Spleen (tissue), 11 donors: ENCODE measurements at regions not wholly inside any gene's neighbourhood (a gene's known extent, or its start where the extent isn't known, plus 50 kb on each side); places are given as distances from the start of the nearest gene placed in this dataset.

Source experiments
- DNase-seq: peaks from one replicate; pipeline ENCODE4 v3.0.0-alpha.2; 2020
- H3K27ac ChIP-seq, 8 donors: fragments of 200-600 bp; sonication (generic) in 7 of 8; 1 replicate in 4 of 8; 2 replicates in 4 of 8; pipeline versions ENCODE4 v1.5.0 to v1.8.0; 2016 to 2021; ENCODE audit warnings: inconsistent platforms in 4 of 8, mild to moderate bottlenecking in 4 of 8, moderate library complexity in 1 of 8
- H3K27me3 ChIP-seq, 7 donors: fragments of 200-600 bp; sonication (generic) in 6 of 7; replicated peaks in 1 of 7; 1 replicate in 4 of 7; 2 replicates in 3 of 7; pipeline versions ENCODE4 v1.5.0 to v1.8.0; 2016 to 2021; ENCODE audit warnings: inconsistent platforms in 3 of 7, mild to moderate bottlenecking in 1 of 7
- H3K36me3 ChIP-seq, 6 donors: fragments of 200-600 bp; sonication (generic) in 5 of 6; 1 replicate in 4 of 6; 2 replicates in 2 of 6; pipeline versions ENCODE4 v1.5.0 to v1.8.0; 2016 to 2021; ENCODE audit warnings: inconsistent platforms in 2 of 6
- H3K4me1 ChIP-seq, 6 donors: fragments of 200-600 bp; sonication (generic) in 5 of 6; 1 replicate in 3 of 6; 2 replicates in 3 of 6; pipeline versions ENCODE4 v1.5.0 to v1.8.0; 2016 to 2021; ENCODE audit warnings: inconsistent platforms in 3 of 6
- H3K4me3 ChIP-seq, 8 donors: fragments of 200-600 bp; sonication (generic) in 7 of 8; 1 replicate in 4 of 8; 2 replicates in 4 of 8; pipeline versions ENCODE4 v1.5.0 to v1.8.0; 2016 to 2021; ENCODE audit warnings: inconsistent platforms in 4 of 8, mild to moderate bottlenecking in 4 of 8, moderate library complexity in 2 of 8
- H3K9me3 ChIP-seq, 8 donors: fragments of 200-600 bp; sonication (generic) in 7 of 8; 1 replicate in 4 of 8; 2 replicates in 4 of 8; pipeline versions ENCODE4 v1.5.0 to v1.8.0; 2016 to 2021; ENCODE audit warnings: inconsistent platforms in 4 of 8
- POLR2A ChIP-seq, 3 donors: fragments of 450-650 bp; IDR thresholded peaks; one replicate each; pipeline ENCODE4 v1.5.1; 2017; ENCODE audit warnings: antibody characterized with exemption in 3 of 3, mild to moderate bottlenecking in 1 of 3
- POLR2AphosphoS5 ChIP-seq, 3 donors: sonication (generic); formaldehyde crosslinking; IDR thresholded peaks; one replicate each; pipeline ENCODE4 v1.5.1; 2017; ENCODE audit warnings: antibody characterized with exemption in 3 of 3
- WGBS, 5 donors: extraction: QIAGEN DNeasy Blood & Tissue Kit in 3 of 5; methylation state at CpG; one replicate each; pipeline versions ENCODE4 v1.1.5 to v1.1.7; 2013 to 2018; 5-methylcytosine and 5-hydroxymethylcytosine counted together
- intact Hi-C: fragments of 100-400 bp; cut with DNase I; formaldehyde crosslinking; loops from one replicate; pipeline ENCODE4 v1.15.0; 2023; ENCODE audit warnings: low total_unique reads
- TF ChIP-seq, protein P1 (sequence below), 11 experiments: fragments of 200-600 bp in 7 of 11; fragments of 450-650 bp in 4 of 11; sonication (generic) in 4 of 11; IDR thresholded peaks in 8 of 11; conservative IDR thresholded peaks in 3 of 11; 1 replicate in 7 of 11; 2 replicates in 4 of 11; pipeline versions ENCODE4 v1.4.0 to v1.8.0; 2016 to 2021; ENCODE audit warnings: antibody characterized with exemption in 11 of 11, inconsistent platforms in 4 of 11, mild to moderate bottlenecking in 1 of 11
- donor health status: healthy with polysubstance abuse.
- donor health status: DM: no; HTN: no; CAD: no; lungs with moderate emphysema.
- donor health status: DM: no; HTN: no; CAD: no.
- donor health status: Bipolar disorder and iron deficiency.
- donor health status: healthy.
- donor health status: DM: no; HTN: no; CAD: no.
- donor health status: DM: yes; HTN: yes; CAD: no.

DNA sequence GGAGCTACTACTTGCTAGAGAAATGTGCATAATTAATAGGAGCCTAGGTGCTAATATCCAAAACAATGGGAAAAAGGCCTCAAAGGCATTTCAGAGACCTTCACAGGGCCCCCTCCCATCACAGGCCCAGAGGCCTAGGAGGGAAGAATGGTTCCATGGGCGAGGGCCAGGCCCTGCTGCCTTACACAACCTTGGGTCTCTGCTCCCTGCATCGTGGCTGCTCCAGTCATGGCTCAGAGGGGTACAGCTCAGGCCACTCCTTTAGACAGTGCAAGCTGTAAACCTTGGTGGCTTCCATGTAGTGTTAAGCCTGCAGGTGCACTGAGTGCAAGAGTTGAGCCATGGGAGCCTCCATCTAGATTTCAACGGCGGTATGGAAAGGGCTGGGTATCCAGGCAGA, 429.2 kb downstream of the FIGN start:
- 84 to 90% (median 86%) methylated on average over 4 of the region's 4 CpGs for WGBS, 5 donors
- intact Hi-C loops = no loop called here
- peaks cover 0 to 23% (median 11%) of the 10 kb centered on the region in 8 donors for H3K9me3 ChIP-seq
- no peak overlapping the region for H3K27ac ChIP-seq
- H3K4me1 ChIP-seq = no peaks in the 10 kb centered on the region
- no peaks in the 10 kb centered on the region for H3K36me3 ChIP-seq
- H3K27me3 ChIP-seq = no peaks in the 10 kb centered on the region
- no peak overlapping the region for H3K4me3 ChIP-seq
- TF ChIP-seq POLR2A (IDR thresholded peaks at IDR 0.05) (no peak), POLR2AphosphoS5 (IDR thresholded peaks at IDR 0.05) (no peak)
- TF ChIP-seq, protein P1, sequence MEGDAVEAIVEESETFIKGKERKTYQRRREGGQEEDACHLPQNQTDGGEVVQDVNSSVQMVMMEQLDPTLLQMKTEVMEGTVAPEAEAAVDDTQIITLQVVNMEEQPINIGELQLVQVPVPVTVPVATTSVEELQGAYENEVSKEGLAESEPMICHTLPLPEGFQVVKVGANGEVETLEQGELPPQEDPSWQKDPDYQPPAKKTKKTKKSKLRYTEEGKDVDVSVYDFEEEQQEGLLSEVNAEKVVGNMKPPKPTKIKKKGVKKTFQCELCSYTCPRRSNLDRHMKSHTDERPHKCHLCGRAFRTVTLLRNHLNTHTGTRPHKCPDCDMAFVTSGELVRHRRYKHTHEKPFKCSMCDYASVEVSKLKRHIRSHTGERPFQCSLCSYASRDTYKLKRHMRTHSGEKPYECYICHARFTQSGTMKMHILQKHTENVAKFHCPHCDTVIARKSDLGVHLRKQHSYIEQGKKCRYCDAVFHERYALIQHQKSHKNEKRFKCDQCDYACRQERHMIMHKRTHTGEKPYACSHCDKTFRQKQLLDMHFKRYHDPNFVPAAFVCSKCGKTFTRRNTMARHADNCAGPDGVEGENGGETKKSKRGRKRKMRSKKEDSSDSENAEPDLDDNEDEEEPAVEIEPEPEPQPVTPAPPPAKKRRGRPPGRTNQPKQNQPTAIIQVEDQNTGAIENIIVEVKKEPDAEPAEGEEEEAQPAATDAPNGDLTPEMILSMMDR (IDR thresholded peaks at IDR 0.05 in 8 of 11, conservative IDR thresholded peaks at IDR 0.05 in 3 of 11) = no peak
- DNase-seq = no peak

DNA sequence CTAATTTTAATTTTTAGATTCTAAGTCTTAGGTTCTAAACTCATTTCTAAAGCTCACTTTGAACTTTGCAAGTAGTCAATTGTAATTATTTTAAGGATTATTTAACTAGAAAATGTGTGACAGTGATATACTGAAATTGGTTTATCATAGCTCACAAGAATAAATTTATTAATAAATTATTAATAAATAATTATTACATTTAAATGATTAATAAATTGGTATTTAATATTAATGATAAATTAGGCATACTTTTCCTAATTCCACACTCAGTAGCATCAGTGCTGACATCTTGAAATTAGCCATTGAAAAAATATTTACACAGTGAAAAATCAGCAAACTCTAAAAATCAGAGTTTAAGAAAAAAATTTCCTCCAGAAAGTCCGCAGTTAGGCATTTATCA, 433.7 kb downstream of the FIGN start:
- no peaks in the 10 kb centered on the region for H3K36me3 ChIP-seq
- intact Hi-C loops = no loop called here
- no peaks in the 10 kb centered on the region for H3K27me3 ChIP-seq
- 85 to 94% (median 89%) methylated on average over 1 of the region's 1 CpG for WGBS, 5 donors
- no peak overlapping the region for H3K4me3 ChIP-seq
- H3K27ac ChIP-seq = no peak overlapping the region
- H3K4me1 ChIP-seq = no peaks in the 10 kb centered on the region
- peaks cover 0 to 19% (median 8%) of the 10 kb centered on the region in 8 donors for H3K9me3 ChIP-seq
- TF ChIP-seq POLR2AphosphoS5 (IDR thresholded peaks at IDR 0.05) (no peak), POLR2A (IDR thresholded peaks at IDR 0.05) (no peak)
- TF ChIP-seq, protein P1 (IDR thresholded peaks at IDR 0.05 in 8 of 11, conservative IDR thresholded peaks at IDR 0.05 in 3 of 11) = no peak
- no peak for DNase-seq

DNA sequence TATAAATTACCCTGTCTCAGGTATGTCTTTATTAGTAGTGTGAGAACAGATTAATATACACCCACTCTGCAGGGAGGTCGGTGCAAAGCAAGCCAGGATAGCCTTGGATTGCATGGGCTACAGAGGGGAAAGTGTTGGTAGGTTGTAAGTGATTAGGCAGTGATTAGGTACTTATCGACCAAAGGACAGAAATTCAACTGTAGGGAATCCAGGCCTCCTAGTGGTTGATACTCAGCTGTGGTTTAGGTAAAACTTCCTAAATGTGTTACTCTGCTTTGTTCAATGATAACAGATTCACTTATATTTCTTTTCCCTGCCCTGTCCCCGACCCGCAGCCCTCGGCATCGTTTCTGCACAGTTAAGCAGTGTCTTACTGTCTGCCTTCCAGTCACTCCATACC, 444.0 kb downstream of the FIGN start:
- Histone ChIP-seq H3K4me3 (no peak overlapping the region), H3K9me3 (no peaks in the 10 kb centered on the region), H3K36me3 (no peaks in the 10 kb centered on the region), H3K27ac (no peak overlapping the region), H3K27me3 (no peaks in the 10 kb centered on the region), H3K4me1 (no peaks in the 10 kb centered on the region)
- TF ChIP-seq POLR2AphosphoS5 (IDR thresholded peaks at IDR 0.05) (no peak), POLR2A (IDR thresholded peaks at IDR 0.05) (no peak)
- TF ChIP-seq, protein P1 (IDR thresholded peaks at IDR 0.05 in 8 of 11, conservative IDR thresholded peaks at IDR 0.05 in 3 of 11) = no peak
- WGBS, 5 donors = 76 to 92% (median 83%) methylated on average over 6 of the region's 6 CpGs
- intact Hi-C loops = no loop called here
- no peak for DNase-seq

DNA sequence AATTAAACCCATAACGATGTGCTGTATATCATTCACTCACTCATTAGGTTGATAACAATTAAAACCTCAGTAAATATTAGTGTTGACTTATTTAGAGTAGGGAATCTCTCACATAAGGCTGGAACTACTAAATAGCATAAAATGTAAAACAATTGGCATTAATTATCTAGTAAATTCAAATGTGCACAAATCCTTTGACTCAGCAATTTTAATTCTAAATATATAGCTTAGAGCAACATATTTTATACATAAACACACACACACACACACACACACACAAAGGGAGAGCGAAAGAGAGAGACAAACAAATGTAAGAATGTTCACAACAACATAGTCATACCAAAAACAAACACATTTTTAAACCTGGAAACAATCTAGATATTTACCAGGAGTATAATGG, 443.1 kb upstream of the KCNH7 start:
- Histone ChIP-seq H3K36me3 (no peaks in the 10 kb centered on the region), H3K27ac (no peak overlapping the region), H3K27me3 (no peaks in the 10 kb centered on the region), H3K9me3 (peaks cover 0 to 17% (median 9%) of the 10 kb centered on the region in 8 donors), H3K4me1 (no peaks in the 10 kb centered on the region), H3K4me3 (no peak overlapping the region)
- DNase-seq = no peak
- TF ChIP-seq, protein P1 (IDR thresholded peaks at IDR 0.05 in 8 of 11, conservative IDR thresholded peaks at IDR 0.05 in 3 of 11) = no peak
- TF ChIP-seq POLR2AphosphoS5 (IDR thresholded peaks at IDR 0.05) (no peak), POLR2A (IDR thresholded peaks at IDR 0.05) (no peak)
- intact Hi-C loops = no loop called here
- WGBS, 5 donors = 76 to 85% (median 78%) methylated on average over 2 of the region's 2 CpGs
